ENCODE measurements at regions not wholly inside any gene's neighbourhood (a gene's known extent, or its start where the extent isn't known, plus 50 kb on each side); places are given as distances from the start of the nearest gene placed in this dataset.
"Not testable (repeated sequence)": the region's sequence is repeated elsewhere in the genome, so short reads cannot be mapped to it uniquely, and the experiment has no call there.

DNA sequence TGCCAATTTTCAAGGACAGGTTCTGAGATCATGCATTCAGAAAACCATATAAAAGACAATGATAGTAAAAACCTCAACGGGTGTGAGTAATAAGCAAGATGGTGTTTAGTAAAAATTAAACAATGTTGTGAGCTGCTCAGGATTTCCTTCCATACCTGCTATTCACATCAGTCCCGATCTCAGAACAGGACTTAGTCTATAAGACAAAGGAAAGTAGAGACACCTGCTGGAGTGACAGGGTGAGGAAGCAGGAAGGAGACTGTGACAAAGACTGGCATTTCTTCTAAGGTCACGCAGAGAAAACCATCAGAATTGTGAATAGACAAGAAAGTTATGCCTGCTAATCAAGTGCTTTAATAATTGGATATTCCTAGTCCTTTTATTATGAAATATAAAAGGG, 648.0 kb downstream of the DACH1 start:
- no peak for DNase-seq (ENCODE audit: extremely low read depth in 1 of 2, low read depth in 1 of 2)

DNA sequence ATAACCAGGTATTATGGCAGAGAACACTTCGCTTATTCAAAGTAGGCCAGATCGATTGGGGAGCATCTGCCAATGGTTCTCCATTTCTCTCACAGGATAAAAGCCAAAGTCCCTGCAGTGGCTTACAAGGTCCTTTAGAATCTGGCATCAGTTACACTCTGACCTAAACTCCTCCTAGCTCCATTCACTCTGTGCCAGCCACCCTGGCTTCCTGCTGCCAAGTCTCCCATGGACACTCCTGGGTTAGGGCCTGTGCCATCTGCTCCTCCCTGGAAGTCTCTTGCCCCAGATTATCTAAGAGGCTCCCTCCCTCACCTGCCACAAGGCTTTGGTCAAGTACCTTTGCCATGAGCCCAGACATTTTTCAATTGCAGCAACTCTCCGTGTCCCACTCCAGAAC, 649.2 kb downstream of the DACH1 start:
- no peak for DNase-seq (ENCODE audit: extremely low read depth in 1 of 2, low read depth in 1 of 2)

DNA sequence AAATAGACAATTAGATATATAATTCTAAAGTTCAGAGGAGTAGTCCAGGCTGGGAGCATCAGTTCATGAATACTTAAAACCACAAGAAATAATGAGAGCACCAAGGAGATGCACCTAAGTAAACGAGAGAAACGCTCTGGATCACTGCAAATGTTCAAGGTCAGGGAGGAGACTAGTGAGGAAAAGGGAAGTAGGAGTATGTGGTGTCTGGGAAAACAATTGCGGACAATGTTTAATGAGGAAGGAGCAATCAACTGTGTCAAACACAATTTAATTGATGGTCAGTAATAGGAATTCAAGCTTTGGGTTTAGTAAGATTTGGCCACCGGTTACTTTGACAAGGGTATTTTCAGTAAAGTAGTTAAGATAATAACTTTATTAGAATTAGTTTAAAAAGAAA, 652.2 kb downstream of the DACH1 start:
- no peak for DNase-seq (ENCODE audit: extremely low read depth in 1 of 2, low read depth in 1 of 2)

DNA sequence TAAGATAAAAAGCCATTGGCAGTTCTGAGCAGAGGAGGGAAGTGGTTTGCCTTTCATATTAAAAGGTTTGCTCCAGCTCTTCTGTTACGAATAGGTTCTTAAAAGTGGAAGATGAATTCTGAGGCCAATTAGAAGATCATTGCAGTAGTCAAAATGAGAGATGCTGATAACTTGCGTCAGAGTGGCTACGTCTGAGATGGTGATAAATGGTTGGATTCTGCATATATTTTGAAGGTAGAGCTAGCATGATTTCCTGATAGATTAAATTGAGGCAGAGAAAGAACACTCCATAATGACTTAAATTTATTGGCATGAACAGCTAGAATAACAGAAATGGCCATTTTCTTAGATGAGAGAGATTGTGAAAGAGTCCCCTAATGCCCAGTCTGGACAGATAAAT, 652.6 kb downstream of the DACH1 start:
- no peak for DNase-seq (ENCODE audit: extremely low read depth in 1 of 2, low read depth in 1 of 2)

DNA sequence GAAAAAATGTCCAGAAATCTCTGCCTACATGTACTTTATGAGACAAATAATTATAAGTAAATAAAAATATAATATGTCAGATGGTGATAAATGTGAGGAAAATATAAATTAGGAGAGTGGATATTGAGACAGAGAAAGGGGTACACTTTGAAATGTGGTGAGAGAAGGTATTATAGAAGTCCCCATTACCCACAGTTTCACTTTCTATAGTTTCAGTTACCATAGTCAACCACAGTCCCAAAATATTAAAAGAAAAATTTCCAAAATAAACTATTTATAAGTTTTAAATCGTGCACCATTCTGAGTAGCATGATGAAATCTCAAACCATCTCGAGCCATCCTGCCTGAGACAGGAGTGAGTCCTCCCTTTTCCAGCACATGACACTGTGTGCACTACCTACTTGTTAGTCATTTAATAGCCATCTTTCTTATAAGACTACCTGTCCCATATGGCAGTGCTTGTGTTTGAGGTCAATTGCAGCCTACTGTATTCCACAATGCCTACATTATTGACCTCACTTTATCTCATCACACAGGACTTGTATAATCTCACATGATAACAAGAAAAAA, 653.7 kb downstream of the DACH1 start:
- DNase-seq (ENCODE audit: extremely low read depth in 1 of 2, low read depth in 1 of 2): no peak

DNA sequence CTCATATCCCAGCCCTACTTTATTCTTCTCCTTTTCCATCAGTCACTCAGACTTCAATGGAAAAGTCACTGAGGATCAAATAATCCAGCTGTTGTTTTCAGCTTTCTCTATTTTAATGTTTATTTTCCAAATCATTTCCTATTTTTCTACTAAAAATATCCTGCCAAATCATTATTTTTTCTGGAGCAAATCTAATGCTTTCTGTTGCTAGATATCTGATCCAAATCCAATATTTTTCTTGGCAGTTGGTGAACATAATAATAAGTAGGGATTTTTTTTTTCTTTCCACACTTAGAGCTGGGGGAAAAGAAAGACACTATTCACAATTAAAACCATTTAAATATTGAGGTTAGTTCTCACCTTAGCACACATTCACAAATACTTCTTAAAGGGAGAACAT, 656.1 kb downstream of the DACH1 start:
- no peak for DNase-seq (ENCODE audit: extremely low read depth in 1 of 2, low read depth in 1 of 2)

DNA sequence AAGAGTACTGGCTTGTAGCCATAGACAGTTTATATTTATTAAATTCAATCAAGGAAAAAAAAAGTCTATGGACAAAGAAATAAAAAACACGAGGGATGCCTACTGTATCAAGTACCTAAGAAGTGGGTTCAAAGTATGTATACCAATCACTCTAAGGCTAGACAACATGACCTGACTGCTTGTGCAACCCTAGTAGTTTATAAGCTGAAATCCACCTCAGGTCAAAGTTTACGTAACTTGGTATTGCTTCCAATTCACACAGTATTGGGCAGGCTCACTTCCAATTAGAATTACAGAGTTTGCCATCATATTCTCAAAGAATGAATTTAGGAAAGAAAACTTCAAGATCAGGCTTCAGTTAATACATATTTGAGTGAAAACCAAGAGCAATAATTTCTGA, 657.8 kb downstream of the DACH1 start:
- DNase-seq (ENCODE audit: extremely low read depth in 1 of 2, low read depth in 1 of 2): no peak

DNA sequence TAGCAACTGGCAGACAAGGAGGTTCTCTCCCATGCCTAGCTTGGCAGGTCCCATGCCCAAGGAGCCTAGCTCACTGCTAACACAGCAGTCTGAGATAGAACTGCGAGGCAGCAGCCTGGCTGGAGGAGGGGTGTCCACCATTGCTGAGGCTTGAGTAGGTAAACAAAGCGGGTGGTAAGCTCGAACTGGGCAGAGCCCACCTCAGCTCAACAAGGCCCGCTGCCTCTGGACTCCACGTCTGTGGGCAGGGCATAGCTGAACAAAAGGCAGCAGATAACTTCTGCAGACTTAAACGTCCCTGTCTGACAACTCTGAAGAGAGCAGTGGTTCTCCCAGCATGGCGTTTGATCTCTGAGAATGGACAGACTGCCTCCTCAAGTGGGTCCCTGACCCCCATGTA, 682.4 kb downstream of the DACH1 start:
- DNase-seq (ENCODE audit: extremely low read depth in 1 of 2, low read depth in 1 of 2): not testable (repeated sequence)

DNA sequence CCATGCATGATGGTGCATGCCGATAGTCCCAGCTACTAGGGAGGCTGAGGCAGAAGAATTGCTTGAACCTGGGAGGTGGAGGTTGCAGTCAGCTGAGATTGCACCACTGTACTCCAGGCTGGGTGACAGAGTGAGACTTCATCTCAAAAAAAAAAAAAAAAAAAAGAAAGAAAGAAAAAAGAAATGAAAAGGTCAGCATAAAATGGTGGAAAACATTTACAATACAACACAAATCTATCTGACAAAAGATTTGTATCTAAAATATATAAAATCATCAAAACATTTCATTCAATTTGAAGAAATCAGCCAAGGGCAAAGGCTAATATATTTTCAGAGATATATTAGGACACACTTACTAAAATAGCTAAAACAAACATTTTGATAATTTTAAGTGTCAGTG, 683.7 kb downstream of the DACH1 start:
- not testable (repeated sequence) for DNase-seq (ENCODE audit: extremely low read depth in 1 of 2, low read depth in 1 of 2)

DNA sequence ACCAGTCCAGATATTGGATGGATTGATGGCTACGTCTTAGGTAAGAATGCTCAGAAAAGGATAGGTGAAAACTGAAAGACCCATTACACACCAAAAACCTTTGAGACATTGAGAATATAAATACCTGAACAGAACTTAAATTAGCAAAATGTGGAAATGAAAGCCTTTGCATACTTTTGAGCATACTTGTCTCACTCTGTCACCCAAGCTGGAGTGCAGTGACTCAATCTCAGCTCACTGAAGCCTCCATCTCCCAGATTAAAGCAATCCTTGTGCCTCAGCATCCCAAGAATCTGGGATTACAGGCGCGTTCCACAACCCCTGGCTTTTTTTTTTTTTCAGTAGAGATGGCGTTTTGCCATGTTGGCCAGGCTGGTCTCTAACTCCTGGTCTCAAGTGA, 695.3 kb downstream of the DACH1 start:
- no peak for DNase-seq (ENCODE audit: extremely low read depth in 1 of 2, low read depth in 1 of 2)

DNA sequence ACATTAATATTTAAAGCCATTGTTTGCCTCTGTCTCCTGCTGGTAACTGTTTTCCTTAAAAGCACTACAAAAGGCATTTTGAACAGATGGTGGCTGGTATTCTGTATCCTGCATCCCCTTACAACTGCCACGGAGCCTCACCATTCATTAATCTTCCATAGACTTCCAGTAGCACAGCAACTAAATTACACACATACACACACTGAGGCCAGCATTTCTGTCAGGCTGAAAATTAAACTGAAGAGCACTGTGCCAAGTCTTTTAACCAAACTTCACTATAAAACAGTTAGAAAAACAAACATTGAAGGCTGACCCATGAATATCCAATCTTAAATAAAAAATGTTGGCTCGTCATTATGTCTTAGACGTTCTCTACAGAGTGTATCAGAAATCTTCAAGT, 697.8 kb downstream of the DACH1 start:
- DNase-seq (ENCODE audit: extremely low read depth in 1 of 2, low read depth in 1 of 2): no peak

DNA sequence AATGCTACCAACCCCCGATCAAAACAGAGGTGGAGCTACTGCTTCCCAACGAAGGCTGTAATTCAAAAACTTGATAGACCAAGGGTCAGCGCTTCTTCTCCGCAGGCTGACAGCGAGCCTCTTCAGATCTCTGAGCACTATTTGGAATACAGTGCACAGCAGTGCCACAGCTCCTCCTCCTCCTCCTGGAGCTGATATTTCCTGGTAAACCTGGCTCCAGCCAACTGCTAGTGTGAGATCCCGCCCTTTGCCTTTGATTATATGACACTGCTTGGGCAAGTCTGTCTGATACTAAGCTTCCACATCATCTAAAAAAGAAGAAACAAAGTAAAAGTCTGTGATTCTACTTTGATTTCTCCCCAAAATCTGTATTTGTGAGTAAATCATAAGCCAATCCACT, 710.5 kb downstream of the DACH1 start:
- DNase-seq (ENCODE audit: extremely low read depth in 1 of 2, low read depth in 1 of 2): no peak

DNA sequence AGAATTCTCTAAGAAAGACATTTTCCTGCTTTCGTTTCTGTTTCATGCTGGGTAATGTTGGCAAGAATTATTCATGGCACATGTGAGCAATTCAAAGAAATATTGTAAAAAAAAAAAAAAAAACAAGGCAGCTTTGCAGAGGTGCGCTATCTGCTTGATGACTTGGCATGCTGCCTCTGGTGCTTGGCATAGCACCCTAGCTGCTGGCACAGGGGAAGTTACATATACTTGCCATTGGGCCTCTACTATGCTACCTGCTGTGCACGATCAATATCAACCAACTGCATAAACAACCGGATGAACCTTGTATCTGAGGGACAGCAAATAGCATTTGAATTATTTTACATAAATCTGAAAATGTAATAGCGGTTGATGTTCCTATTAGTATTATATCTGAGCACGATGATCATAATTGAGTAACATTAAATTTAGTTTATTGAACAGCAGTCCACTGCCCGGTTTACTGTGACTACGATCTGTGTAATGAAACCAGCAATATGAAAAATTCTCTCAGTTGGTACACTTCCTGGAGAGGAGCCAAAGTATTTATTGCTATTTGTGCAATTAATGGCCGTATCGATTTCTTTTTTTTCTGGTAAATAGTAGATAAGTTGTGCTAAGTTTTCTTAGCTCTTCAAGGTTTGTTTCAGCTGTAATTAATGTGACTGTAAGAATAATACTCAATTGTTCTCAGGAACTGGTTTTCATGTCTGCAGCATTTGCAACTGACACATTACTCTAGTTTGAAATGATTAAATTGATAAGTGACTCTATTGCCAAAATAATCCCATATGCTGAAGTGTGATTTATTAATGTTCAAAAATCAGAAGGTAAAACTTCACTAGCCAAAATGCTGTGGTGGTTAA, 717.3 kb downstream of the DACH1 start:
- DNase-seq (ENCODE audit: extremely low read depth in 1 of 2, low read depth in 1 of 2): no peak

DNA sequence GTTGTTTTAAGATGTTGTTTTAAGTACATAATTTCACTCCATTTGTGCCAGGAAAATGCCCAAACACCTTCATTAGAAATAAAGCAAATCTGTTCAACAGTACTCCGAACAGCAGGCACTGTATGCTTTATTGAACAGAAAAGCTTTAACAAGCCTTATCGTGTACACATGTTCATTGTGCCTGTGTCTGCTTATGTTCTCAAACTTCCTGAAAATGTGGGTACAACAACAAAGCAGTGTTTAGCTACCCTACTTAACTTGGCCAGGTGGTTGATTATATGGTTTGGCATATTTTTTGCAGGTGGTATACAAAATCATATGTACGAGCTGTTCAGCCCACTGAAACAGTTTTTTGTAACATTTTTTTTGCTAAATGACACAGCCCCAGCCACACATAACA, 718.0 kb downstream of the DACH1 start:
- DNase-seq (ENCODE audit: extremely low read depth in 1 of 2, low read depth in 1 of 2): no peak

DNA sequence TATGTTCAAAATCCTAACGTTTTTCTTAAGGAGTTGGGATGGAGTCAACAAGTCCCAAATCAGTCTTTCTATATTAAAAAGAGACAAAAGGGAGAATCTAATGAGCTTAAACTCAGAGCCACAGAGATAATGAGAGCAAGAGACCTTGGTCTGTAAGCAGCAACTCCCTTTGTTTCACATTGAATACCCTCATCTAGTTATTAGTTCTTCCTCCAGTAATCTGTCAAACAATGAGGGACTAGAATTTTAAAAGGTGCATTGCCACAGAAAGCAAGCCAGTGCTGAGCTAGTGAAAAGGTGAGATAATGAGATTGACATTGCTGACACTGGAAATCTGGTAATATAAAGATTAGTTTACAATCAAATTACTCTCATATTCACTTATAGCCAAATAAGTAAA, 718.6 kb downstream of the DACH1 start:
- no peak for DNase-seq (ENCODE audit: extremely low read depth in 1 of 2, low read depth in 1 of 2)

DNA sequence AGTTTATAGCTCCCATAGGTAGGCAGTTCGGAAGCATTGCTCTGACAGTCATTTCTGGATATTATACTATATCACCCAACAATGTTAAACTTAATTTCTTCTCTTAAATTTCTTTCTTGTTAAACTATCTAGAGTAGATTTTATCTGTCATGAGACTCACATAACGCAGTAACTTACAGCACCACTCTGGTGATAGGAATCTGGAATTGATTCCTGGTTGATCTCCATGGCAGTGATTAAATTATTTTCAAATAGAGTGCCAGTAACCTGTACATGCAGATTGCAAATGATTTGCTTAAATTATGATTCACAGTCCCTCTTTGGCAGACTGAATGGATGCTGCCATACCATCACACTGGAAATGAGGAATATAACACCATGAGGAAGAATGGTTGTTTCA, 722.1 kb downstream of the DACH1 start:
- DNase-seq (ENCODE audit: extremely low read depth in 1 of 2, low read depth in 1 of 2): no peak

DNA sequence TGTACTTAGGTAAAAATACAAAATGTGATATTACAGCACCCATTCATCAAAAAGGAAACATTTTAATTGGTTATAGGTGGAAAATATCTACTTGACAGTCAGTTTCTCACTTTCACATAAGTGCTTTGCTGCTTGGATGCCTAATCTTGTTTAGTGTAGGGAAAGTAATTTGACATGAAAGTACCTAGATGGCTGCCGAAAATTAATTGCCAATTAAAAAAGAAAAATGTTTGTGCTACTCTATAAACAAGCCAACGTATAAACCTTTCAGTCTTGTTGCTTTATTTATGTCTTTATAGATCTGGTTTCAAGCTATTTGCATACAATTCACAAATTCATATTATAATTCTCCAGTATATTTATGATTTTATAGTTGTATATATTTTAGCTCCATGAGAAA, 729.9 kb downstream of the DACH1 start:
- DNase-seq (ENCODE audit: extremely low read depth in 1 of 2, low read depth in 1 of 2): no peak

DNA sequence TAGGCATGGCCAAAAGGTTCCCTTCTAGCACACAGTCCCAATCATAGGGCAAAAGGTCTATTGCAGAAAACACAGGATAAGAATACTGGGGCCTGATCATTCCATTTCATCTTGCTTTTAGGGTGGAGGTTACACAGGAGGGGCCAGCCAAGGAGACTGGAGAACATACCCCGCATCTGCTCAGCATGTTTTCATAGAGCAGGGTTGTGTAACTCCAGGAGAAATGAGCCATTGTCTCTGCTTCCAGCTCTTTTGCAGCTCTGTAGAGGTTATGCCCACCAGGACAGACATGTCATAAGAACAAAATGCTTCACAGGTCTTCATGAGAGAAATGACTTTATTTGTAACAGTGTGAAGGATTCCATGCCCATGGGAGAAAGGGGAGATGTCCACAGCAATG, 742.8 kb downstream of the DACH1 start:
- no peak for DNase-seq (ENCODE audit: extremely low read depth in 1 of 2, low read depth in 1 of 2)

DNA sequence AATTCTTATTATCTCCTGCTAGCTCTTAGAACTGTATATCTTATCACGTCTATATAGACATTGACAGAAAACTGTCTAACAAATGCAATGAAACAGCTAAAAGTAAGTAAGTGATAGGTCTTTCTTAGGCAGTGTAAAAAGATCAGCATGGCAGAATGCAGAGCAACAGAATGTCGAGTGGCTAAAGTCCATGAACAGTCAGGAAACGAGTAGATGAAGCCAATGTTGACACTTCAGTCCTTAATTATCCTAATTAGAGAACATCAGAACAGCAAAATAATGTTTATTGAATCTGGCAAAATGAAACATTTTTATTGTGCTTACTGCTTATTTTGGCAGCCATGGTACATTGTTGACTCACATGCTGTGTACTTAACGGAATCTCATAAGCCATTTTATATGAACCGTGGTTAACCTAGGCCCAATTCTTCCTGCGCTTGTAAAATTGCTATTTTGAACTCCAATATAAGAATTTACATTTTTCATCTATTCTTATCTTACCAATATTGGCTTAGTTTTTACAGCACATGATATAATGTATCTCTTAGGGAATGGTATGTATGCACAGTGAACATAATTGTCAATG, 748.1 kb downstream of the DACH1 start:
- no peak for DNase-seq (ENCODE audit: extremely low read depth in 1 of 2, low read depth in 1 of 2)

DNA sequence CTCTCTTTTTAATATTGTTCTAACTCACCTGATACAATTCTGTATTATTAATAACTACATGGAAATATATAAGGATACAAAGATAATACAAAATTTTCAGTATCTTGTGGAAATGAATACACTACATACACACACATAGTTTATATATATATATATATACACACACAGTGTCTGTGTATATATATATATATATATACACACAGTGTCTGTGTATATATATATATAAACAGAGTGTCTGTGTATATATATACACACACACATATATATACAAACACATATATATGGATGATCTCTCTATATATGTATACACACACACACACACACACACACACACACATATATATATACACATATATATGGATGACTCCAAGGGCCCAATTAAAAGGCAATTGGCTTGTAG, 749.1 kb downstream of the DACH1 start:
- no peak for DNase-seq (ENCODE audit: extremely low read depth in 1 of 2, low read depth in 1 of 2)

DNA sequence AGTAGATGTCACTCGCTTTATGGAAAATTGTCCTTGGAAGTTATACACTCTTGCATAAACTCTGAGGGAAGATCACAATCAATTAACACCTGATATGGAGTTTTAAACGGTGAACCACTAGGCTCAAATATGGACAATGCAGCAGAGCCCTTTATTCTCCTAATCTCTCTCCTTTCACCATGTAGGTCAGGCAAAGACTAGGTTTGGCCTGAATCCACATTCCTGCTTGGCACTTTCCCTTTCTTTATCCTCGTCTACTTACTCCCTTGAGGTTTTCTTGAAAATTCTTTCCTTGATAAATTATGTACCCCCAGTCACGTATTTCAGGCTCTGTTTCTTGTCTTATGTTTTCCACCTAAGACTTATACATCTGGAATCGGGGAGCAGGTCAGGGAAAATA, 751.7 kb downstream of the DACH1 start:
- no peak for DNase-seq (ENCODE audit: extremely low read depth in 1 of 2, low read depth in 1 of 2)

DNA sequence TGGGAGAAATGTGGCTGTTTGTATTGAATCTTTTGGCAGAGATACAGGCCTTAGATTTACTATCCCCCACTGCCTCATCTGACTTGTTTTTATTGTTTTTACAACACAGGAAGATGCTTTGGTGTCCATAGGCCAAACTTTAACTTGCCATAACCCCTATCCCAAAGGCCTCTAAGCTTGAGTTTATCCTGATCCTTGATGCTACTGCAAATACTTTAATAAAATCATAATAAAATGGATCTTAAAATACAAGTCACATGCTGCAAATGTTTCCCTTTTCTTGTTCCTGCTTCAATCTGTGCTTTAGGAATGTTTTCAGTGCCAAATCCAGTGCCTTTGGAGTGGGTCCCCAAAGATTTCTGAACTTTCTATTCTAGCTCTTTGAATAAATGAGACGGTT, 770.6 kb downstream of the DACH1 start:
- no peak for DNase-seq (ENCODE audit: extremely low read depth in 1 of 2, low read depth in 1 of 2)

All from stimulated activated CD8-positive, alpha-beta memory T cell treated with anti-CD3 and anti-CD28 coated beads, Interleukin-7, amount 100 ng/mL, for 48 hours (primary cell).